ENCODE measurements at regions not wholly inside any gene's neighbourhood (a gene's known extent, or its start where the extent isn't known, plus 50 kb on each side); places are given as distances from the start of the nearest gene placed in this dataset.

- no peaks in the 10 kb centered on the region for H4K20me1 ChIP-seq (replicated peaks; ENCODE audit: control insufficient read depth, insufficient read depth, low read length)
- in situ Hi-C loops (cut with MboI) (no loop called here), intact Hi-C loops (cut with micrococcal nuclease) (no loop called here)
- H3K27me3 ChIP-seq (ENCODE audit: control insufficient read depth in 2 of 2, insufficient read depth in 2 of 2, low read length in 2 of 2), result no peaks in the 10 kb centered on the region
- WGBS (ENCODE audit: insufficient coverage, low coverage, missing lambda C conversion rate), result 0% methylated on average over 2 of the region's 2 CpGs
- DNase-seq (ENCODE audit: extremely low read depth in 1 of 4, low spot score in 3 of 4), result no peak
- no peaks in the 10 kb centered on the region for H3K36me3 ChIP-seq (ENCODE audit: control insufficient read depth, insufficient read depth, low read length)
- no peaks in the 10 kb centered on the region for H3K9me1 ChIP-seq (ENCODE audit: control insufficient read depth, insufficient read depth, low read length)
- no peak overlapping the region for H3K27ac ChIP-seq (ENCODE audit: extremely low read depth, low read depth, low read length)
- no peak overlapping the region for H3K4me2 ChIP-seq (ENCODE audit: insufficient read depth, low read length)
- ChIA-PET POLR2A (no interaction called here), CTCF (ENCODE audit: low intra/inter-chr PET ratio) (no interaction called here)
- no peak overlapping the region for H3K4me3 ChIP-seq
- no peak overlapping the region for H2AFZ ChIP-seq (ENCODE audit: low read depth, low read length)
- FAIRE-seq, result no peak
- BruUV-seq (replicated peaks), result no TSS peak
- no peaks in the 10 kb centered on the region for H3K79me2 ChIP-seq (ENCODE audit: control insufficient read depth, insufficient read depth, low read length)
- no peaks in the 10 kb centered on the region for H3K4me1 ChIP-seq (replicated peaks in 1 of 2; ENCODE audit: control insufficient read depth in 2 of 2, insufficient read depth in 2 of 2, low read length in 2 of 2)
- TF ChIP-seq GATAD2A (IDR thresholded peaks at IDR 0.05) (no peak), ZBTB7A (IDR thresholded peaks at IDR 0.05; ENCODE audit: borderline replicate concordance, control insufficient read depth, low read depth, low read length) (no peak), ZFX (CRISPR knock-in tag; IDR thresholded peaks at IDR 0.05) (no peak), ZNF124 (CRISPR knock-in tag; IDR thresholded peaks at IDR 0.05) (no peak), GTF2E2 (tag; IDR thresholded peaks at IDR 0.05) (no peak), MNT (conservative IDR thresholded peaks at IDR 0.05) (no peak), BACH1 (tag; IDR thresholded peaks at IDR 0.05) (no peak), CREB3 (tag; conservative IDR thresholded peaks at IDR 0.05; ENCODE audit: low read depth) (no peak), U2AF1 (optimal IDR thresholded peaks at IDR 0.05; ENCODE audit: low read depth, low read length) (no peak), SNRNP70 (optimal IDR thresholded peaks at IDR 0.05; ENCODE audit: low read depth, low read length) (no peak), CBFA2T3 (IDR thresholded peaks at IDR 0.05) (no peak), ZNF655 (CRISPR knock-in tag; IDR thresholded peaks at IDR 0.05) (no peak), ZNF134 (CRISPR knock-in tag; conservative IDR thresholded peaks at IDR 0.05) (no peak), ZNF282 (CRISPR knock-in tag; IDR thresholded peaks at IDR 0.05) (no peak), HSF4 (CRISPR knock-in tag; IDR thresholded peaks at IDR 0.05; ENCODE audit: borderline replicate concordance) (no peak)
- no peaks in the 10 kb centered on the region for H3K9me3 ChIP-seq (replicated peaks; ENCODE audit: control insufficient read depth, insufficient read depth, low read depth, low read length)
- no peak overlapping the region for H3K9ac ChIP-seq (ENCODE audit: insufficient read depth in 1 of 2, low read depth in 2 of 2, low read length in 2 of 2)
- ATAC-seq, result no peak
These were observed 206.3 kb upstream of the CD96 start for GRCh38 chr3:111335512-111336303.
